OCI-LY7 (cell line): ENCODE measurements at regions not wholly inside any gene's neighbourhood (a gene's known extent, or its start where the extent isn't known, plus 50 kb on each side); places are given as distances from the start of the nearest gene placed in this dataset.

Experiments
- BruUV-seq: library from RNA; stranded (reverse); fragments of 400-500 nt; replicated peaks from 2 replicates; lab custom pipeline; 2021; lab: Mats Ljungman, UMichigan
- CTCF ChIA-PET: fragments of 300-600 bp; sonication (Branson Sonifier 250); formaldehyde crosslinking; loops from one replicate; lab custom pipeline; 2022; ENCODE audit warnings: antibody characterized with exemption; ENCODE audit not compliant: unreplicated experiment; lab: Charles Lee
- POLR2A ChIA-PET: fragments of 300-600 bp; sonication (Branson Sonifier 250); formaldehyde crosslinking; loops from one replicate; lab custom pipeline; 2022; ENCODE audit warnings: antibody characterized with exemption; lab: Charles Lee
- DNase-seq: peaks from one replicate; pipeline ENCODE4 v3.0.0-alpha.2; 2015; ENCODE audit warnings: low spot score
- H2AFZ ChIP-seq: fragments of 200-600 bp; sonication (generic), shearing (Covaris generic); 2 replicates; pipeline ENCODE4 v1.6.1; 2014; ENCODE audit warnings: mild to moderate bottlenecking, antibody characterized with exemption, low read length, moderate library complexity
- H3K27ac ChIP-seq: fragments of 200-600 bp; sonication (generic); 2 replicates; pipeline ENCODE4 v1.5.1; 2014; ENCODE audit warnings: mixed run types, low read depth, mild to moderate bottlenecking, moderate library complexity, low read length, inconsistent platforms; ENCODE audit not compliant: poor library complexity, severe bottlenecking
- H3K36me3 ChIP-seq: fragments of 200-600 bp; sonication (generic); 2 replicates; pipeline ENCODE4 v1.6.1; 2014; ENCODE audit warnings: mild to moderate bottlenecking, antibody characterized with exemption, low read length, moderate library complexity, mixed read lengths; ENCODE audit not compliant: insufficient read depth
- H3K4me1 ChIP-seq: fragments of 200-600 bp; sonication (generic); 2 replicates; pipeline ENCODE4 v1.5.1; 2014; ENCODE audit warnings: mild to moderate bottlenecking, low read length; ENCODE audit not compliant: insufficient read depth, poor library complexity, severe bottlenecking
- H3K4me2 ChIP-seq: fragments of 200-600 bp; sonication (generic); 2 replicates; pipeline ENCODE4 v1.6.1; 2014; ENCODE audit warnings: mild to moderate bottlenecking, low read length
- H3K4me3 ChIP-seq: fragments of 200-600 bp; sonication (generic); 2 replicates; pipeline ENCODE4 v1.5.1; 2014; ENCODE audit warnings: mild to moderate bottlenecking, low read depth, low read length; ENCODE audit not compliant: poor library complexity, severe bottlenecking
- H3K79me2 ChIP-seq: fragments of 200-600 bp; sonication (generic); 2 replicates; pipeline ENCODE4 v1.6.1; 2016; ENCODE audit warnings: low read depth, mild to moderate bottlenecking, low read length, moderate library complexity, mixed read lengths; ENCODE audit not compliant: insufficient read depth
- H3K9me2 ChIP-seq: fragments of 200-600 bp; sonication (generic); 2 replicates; pipeline ENCODE4 v1.6.1; 2016; ENCODE audit warnings: mild to moderate bottlenecking, low read length, mixed read lengths; ENCODE audit not compliant: insufficient read depth
- H3K9me3 ChIP-seq: fragments of 200-600 bp; sonication (generic); 2 replicates; pipeline ENCODE4 v1.6.1; 2014; ENCODE audit warnings: mild to moderate bottlenecking, mixed run types, low read length, mixed read lengths
- H4K20me1 ChIP-seq: fragments of 200-600 bp; sonication (generic); 2 replicates; pipeline ENCODE4 v1.6.1; 2014; ENCODE audit warnings: mild to moderate bottlenecking, antibody characterized with exemption, low read length, moderate library complexity, mixed read lengths; ENCODE audit not compliant: insufficient read depth
- EZH2phosphoT487 ChIP-seq: fragments of 200-600 bp; sonication (generic); IDR thresholded peaks from 2 replicates; pipeline ENCODE4 v1.6.1; 2018; ENCODE audit warnings: low read depth, borderline replicate concordance, mild to moderate bottlenecking, mixed run types, antibody characterized with exemption, low read length, moderate library complexity, mixed read lengths
- intact Hi-C: fragments of 100-400 bp; cut with micrococcal nuclease; formaldehyde crosslinking; loops from one replicate; pipeline ENCODE4 v1.10.0; 2022; ENCODE audit not compliant: unreplicated experiment
- TF ChIP-seq, protein P1 (sequence below): fragments of 200-600 bp; sonication (generic); conservative IDR thresholded peaks from 2 replicates; pipeline ENCODE4 v1.5.1; 2014; ENCODE audit warnings: mild to moderate bottlenecking, antibody characterized with exemption, low read length, moderate library complexity, mixed read lengths

GRCh38 chr12:24246376-24246775 lies 296.9 kb upstream of the SOX5 start:
- Histone ChIP-seq H4K20me1 (no peaks in the 10 kb centered on the region), H3K36me3 (no peaks in the 10 kb centered on the region), H2AFZ (no peak overlapping the region), H3K4me2 (no peak overlapping the region), H3K4me3 (no peak overlapping the region), H3K9me2 (no peaks in the 10 kb centered on the region), H3K79me2 (no peaks in the 10 kb centered on the region), H3K4me1 (no peaks in the 10 kb centered on the region), H3K9me3 (no peaks in the 10 kb centered on the region), H3K27ac (no peak overlapping the region)
- TF ChIP-seq EZH2phosphoT487: no peak
- TF ChIP-seq, protein P1, sequence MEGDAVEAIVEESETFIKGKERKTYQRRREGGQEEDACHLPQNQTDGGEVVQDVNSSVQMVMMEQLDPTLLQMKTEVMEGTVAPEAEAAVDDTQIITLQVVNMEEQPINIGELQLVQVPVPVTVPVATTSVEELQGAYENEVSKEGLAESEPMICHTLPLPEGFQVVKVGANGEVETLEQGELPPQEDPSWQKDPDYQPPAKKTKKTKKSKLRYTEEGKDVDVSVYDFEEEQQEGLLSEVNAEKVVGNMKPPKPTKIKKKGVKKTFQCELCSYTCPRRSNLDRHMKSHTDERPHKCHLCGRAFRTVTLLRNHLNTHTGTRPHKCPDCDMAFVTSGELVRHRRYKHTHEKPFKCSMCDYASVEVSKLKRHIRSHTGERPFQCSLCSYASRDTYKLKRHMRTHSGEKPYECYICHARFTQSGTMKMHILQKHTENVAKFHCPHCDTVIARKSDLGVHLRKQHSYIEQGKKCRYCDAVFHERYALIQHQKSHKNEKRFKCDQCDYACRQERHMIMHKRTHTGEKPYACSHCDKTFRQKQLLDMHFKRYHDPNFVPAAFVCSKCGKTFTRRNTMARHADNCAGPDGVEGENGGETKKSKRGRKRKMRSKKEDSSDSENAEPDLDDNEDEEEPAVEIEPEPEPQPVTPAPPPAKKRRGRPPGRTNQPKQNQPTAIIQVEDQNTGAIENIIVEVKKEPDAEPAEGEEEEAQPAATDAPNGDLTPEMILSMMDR: no peak
- ChIA-PET POLR2A (no interaction called here), CTCF (no interaction called here)
- intact Hi-C loops: no loop called here
- no peak for DNase-seq
- no TSS peak for BruUV-seq

DNA sequence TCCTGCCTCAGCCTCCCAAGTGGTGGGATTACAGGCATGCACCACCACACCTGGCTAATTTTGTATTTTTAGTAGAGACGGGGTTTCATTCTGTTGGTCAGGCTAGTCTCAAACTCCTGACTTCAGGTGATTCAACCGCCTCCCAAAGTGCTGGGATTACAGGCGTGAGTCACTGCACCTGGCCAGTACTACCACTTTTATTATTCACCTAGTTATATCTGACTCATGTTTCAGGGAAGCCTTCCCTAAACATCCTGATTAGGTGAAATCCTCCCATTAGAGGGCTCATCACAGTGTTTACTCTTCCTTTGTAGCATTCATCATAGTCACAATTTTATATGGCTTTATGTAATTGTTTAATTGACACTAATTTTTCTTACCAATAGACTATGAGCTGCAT lies 295.3 kb upstream of the SOX5 start:
- Histone ChIP-seq H3K9me2 (no peaks in the 10 kb centered on the region), H3K4me1 (no peaks in the 10 kb centered on the region), H3K9me3 (no peaks in the 10 kb centered on the region), H3K79me2 (no peaks in the 10 kb centered on the region), H4K20me1 (no peaks in the 10 kb centered on the region), H2AFZ (no peak overlapping the region), H3K36me3 (no peaks in the 10 kb centered on the region), H3K4me3 (no peak overlapping the region), H3K27ac (no peak overlapping the region), H3K4me2 (no peak overlapping the region)
- intact Hi-C loops: no loop called here
- TF ChIP-seq, protein P1: no peak
- TF ChIP-seq EZH2phosphoT487: no peak
- ChIA-PET CTCF (no interaction called here), POLR2A (no interaction called here)
- BruUV-seq: no TSS peak
- DNase-seq: no peak

DNA sequence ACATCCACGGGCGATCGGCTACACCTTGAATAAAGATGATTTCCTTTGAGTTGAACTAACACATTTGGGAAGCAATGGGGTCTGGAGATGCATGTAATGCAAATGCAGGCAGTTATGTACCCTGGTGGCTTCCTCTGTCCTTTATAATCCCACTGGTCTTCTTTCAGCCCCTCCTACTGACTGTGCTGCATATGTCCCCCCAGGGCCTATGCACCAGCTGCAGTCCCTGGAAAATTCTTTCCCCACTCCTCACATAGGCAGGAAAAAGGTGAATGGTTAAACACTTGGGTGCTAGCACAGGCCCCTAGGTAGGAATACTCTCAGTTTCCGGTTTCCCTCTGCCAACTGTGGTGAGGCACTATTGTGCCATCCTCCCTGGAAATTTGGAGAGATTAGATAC lies 294.8 kb upstream of the SOX5 start:
- Histone ChIP-seq H3K4me3 (no peak overlapping the region), H3K27ac (no peak overlapping the region), H3K4me1 (no peaks in the 10 kb centered on the region), H4K20me1 (no peaks in the 10 kb centered on the region), H3K79me2 (no peaks in the 10 kb centered on the region), H3K4me2 (no peak overlapping the region), H3K9me3 (no peaks in the 10 kb centered on the region), H3K9me2 (no peaks in the 10 kb centered on the region), H3K36me3 (no peaks in the 10 kb centered on the region), H2AFZ (no peak overlapping the region)
- DNase-seq: no peak
- ChIA-PET POLR2A (no interaction called here), CTCF (no interaction called here)
- BruUV-seq: no TSS peak
- intact Hi-C loops: no loop called here
- TF ChIP-seq EZH2phosphoT487: no peak
